GM18507 (cell line): ENCODE measurements at regions not wholly inside any gene's neighbourhood (a gene's known extent, or its start where the extent isn't known, plus 50 kb on each side); places are given as distances from the start of the nearest gene placed in this dataset.
"Not testable (repeated sequence)": the region's sequence is repeated elsewhere in the genome, so short reads cannot be mapped to it uniquely, and the experiment has no call there.

ENCODE experiments used
- DNase-seq: peaks from one replicate; pipeline ENCODE4 v3.0.0; 2011; ENCODE audit warnings: low read depth; ENCODE audit not compliant: insufficient read length; ENCODE audit errors: extremely low spot score
- FAIRE-seq: peaks from 2 replicates; lab custom pipeline; 2011; peaks lifted over from hg19 to GRCh38; lab: Jason Lieb, UNC

GRCh38 chr17:34423978-34424813 is 61.2 kb upstream of the CCL1 start:
- FAIRE-seq: no peak
- no peak for DNase-seq

GRCh38 chr17:34423315-34423714 is 60.3 kb upstream of the CCL1 start:
- FAIRE-seq, DNase-seq: not testable (repeated sequence)

GRCh38 chr17:34420900-34421299 is 57.9 kb upstream of the CCL1 start:
- DNase-seq (no peak), FAIRE-seq (no peak)

- peak; percentile 25 for DNase-seq
Observed at GRCh38 chr17:34420254-34420766, 57.3 kb upstream of the CCL1 start.

GRCh38 chr17:34416116-34416515 is 53.1 kb upstream of the CCL1 start:
- DNase-seq (no peak), FAIRE-seq (no peak)

More at GRCh38 chr17:34420254-34420766, 57.3 kb upstream of the CCL1 start:
- FAIRE-seq: peak; percentile 89

- DNase-seq (no peak), FAIRE-seq (no peak)
Observed at GRCh38 chr17:34414339-34414738, 51.3 kb upstream of the CCL1 start.

- FAIRE-seq (no peak), DNase-seq (no peak)
Observed at GRCh38 chr17:34413443-34414119, 50.5 kb upstream of the CCL1 start.

GRCh38 chr17:34412965-34413441 is 50.0 kb upstream of the CCL1 start:
- DNase-seq (no peak), FAIRE-seq (no peak)
